ENCODE measurements at regions not wholly inside any gene's neighbourhood (a gene's known extent, or its start where the extent isn't known, plus 50 kb on each side); places are given as distances from the start of the nearest gene placed in this dataset.

DNA sequence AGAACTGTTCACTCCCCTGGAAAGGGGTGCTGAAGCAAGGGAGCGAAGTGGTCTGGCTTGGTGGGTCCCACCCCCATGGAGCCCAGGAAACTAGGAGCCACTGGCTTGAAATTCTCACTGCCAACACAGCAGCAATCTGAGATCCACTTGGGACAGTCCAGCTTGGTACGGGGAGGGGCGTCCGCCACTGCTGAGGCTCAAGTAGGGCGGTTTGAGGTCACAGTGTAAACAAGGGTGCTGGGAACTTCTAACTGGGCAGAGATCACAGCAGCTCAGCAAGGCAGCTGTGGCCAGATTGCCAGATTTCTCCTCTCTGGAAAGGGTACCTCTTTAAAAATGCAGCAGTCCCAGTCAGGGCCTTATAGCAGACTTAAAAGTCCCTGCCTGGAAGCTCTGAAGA lies 53.9 kb upstream of the GALNTL6 start:
- Mint-ChIP-seq H3K9me3 (peaks cover 9% of the 10 kb centered on the region), H3K4me3 (no peak overlapping the region), H3K27ac (no peak overlapping the region), H3K27me3 (no peaks in the 10 kb centered on the region), H3K36me3 (ENCODE audit: low read depth) (no peaks in the 10 kb centered on the region), H3K4me1 (no peaks in the 10 kb centered on the region)
- ATAC-seq: no peak
- DNase-seq: no peak

GRCh38 chr4:171751538-171751937 lies 61.7 kb upstream of the GALNTL6 start:
- Mint-ChIP-seq H3K4me1 (no peaks in the 10 kb centered on the region), H3K9me3 (peaks cover 8% of the 10 kb centered on the region), H3K27me3 (no peaks in the 10 kb centered on the region), H3K27ac (no peak overlapping the region), H3K4me3 (no peak overlapping the region), H3K36me3 (ENCODE audit: low read depth) (no peaks in the 10 kb centered on the region)
- ATAC-seq (no peak), DNase-seq (no peak)

DNA sequence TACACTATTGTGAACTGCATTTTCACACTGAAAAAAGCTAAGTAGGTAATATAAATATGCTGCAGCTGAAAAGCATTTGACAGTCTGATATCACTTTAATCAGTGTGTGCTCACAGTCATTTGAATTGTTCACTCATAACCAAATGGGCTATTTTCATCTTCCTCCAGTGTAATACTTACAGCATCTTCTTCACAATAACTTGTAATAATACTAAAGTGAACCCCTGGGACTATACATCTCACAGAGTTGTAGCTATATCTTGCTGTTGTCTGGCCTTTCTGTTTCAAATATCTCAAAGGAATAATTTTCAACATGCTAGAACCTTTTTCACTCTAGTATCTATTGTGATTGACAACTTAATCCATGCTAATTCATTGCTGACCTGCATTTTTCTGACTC lies 66.8 kb upstream of the GALNTL6 start:
- DNase-seq (no peak), ATAC-seq (no peak)
- H3K36me3 Mint-ChIP-seq (ENCODE audit: low read depth): no peaks in the 10 kb centered on the region
- no peak overlapping the region for H3K27ac Mint-ChIP-seq
- H3K9me3 Mint-ChIP-seq: peaks cover 10% of the 10 kb centered on the region
- H3K4me3 Mint-ChIP-seq: no peak overlapping the region
- H3K4me1 Mint-ChIP-seq: no peaks in the 10 kb centered on the region
- H3K27me3 Mint-ChIP-seq: no peaks in the 10 kb centered on the region

- Mint-ChIP-seq H3K4me3 (no peak overlapping the region), H3K27ac (no peak overlapping the region), H3K27me3 (no peaks in the 10 kb centered on the region), H3K4me1 (no peaks in the 10 kb centered on the region), H3K36me3 (ENCODE audit: low read depth) (no peaks in the 10 kb centered on the region), H3K9me3 (peaks cover 18% of the 10 kb centered on the region)
- no peak for ATAC-seq
- DNase-seq: no peak
These were observed 70.8 kb upstream of the GALNTL6 start for GRCh38 chr4:171742436-171742835.

GRCh38 chr4:171727185-171727584 lies 86.0 kb upstream of the GALNTL6 start:
- no peaks in the 10 kb centered on the region for H3K36me3 Mint-ChIP-seq (ENCODE audit: low read depth)

DNA sequence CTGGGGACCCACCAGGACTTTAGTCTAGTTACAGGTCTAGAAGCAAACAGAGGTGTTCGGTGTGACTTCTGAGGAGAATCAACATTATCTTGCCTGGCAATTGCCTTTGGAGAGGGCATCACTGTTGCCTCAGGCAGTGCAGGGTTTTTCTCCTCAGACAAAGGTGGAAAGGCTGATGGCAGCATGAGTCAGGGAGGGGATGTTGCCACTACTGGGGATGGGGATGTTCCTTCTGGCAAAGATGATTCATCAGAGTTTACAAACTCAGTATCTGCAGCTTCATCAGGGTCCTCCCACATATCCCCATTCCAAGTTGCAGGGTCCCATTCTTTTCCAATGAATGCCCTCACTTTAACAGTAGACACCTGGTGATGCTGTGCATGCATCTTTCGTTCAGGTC lies 91.3 kb upstream of the GALNTL6 start:
- Mint-ChIP-seq H3K4me1 (no peaks in the 10 kb centered on the region), H3K36me3 (ENCODE audit: low read depth) (no peaks in the 10 kb centered on the region), H3K9me3 (peaks cover 27% of the 10 kb centered on the region), H3K4me3 (no peak overlapping the region), H3K27me3 (no peaks in the 10 kb centered on the region), H3K27ac (no peak overlapping the region)
- no peak for ATAC-seq
- DNase-seq: no peak

More at GRCh38 chr4:171727185-171727584, 86.0 kb upstream of the GALNTL6 start:
- ATAC-seq (no peak), DNase-seq (no peak)
- H3K27ac Mint-ChIP-seq: no peak overlapping the region
- H3K27me3 Mint-ChIP-seq: no peaks in the 10 kb centered on the region
- H3K9me3 Mint-ChIP-seq: peaks cover 38% of the 10 kb centered on the region
- no peaks in the 10 kb centered on the region for H3K4me1 Mint-ChIP-seq
- H3K4me3 Mint-ChIP-seq: no peak overlapping the region

DNA sequence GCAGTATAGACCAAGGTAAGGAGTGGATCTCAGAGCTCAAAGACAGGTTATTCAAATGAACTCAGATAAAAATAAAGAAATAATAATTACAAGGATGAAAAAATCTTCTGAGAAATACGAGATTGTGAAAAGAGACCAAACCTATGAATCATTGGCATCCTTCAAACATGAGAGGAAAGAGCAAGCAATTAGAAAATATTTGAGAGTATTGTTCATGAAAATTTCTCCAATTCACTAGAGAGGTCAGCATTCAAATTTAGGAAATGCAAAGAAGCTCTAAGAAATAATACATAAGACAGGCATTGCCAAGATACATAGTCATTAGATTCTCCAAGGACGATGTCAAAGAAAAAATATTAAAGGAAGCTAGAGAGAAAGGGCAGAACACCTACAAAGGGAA lies 93.5 kb upstream of the GALNTL6 start:
- Mint-ChIP-seq H3K9me3 (peaks cover 25% of the 10 kb centered on the region), H3K4me1 (no peaks in the 10 kb centered on the region), H3K27ac (no peak overlapping the region), H3K36me3 (ENCODE audit: low read depth) (no peaks in the 10 kb centered on the region), H3K4me3 (no peak overlapping the region), H3K27me3 (no peaks in the 10 kb centered on the region)
- DNase-seq: no peak
- ATAC-seq: no peak

DNA sequence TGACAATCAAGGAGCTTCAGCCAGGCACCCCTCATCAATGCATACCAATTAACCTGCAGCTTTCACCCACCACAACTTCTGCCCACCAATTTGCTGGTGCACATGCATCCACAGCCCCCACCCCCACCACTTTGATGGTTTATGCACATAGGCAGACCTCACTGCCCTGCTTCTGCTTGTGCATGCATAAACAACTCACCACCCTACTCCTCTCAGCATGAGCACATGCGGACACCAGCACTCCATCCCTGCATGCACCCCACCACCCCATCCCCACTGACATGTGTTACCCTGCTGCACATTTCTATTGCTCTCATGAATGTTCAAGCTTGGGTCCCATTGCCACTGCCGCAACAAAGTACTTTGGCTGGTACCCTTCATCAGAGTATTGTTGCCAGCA lies 94.5 kb upstream of the GALNTL6 start:
- H3K4me3 Mint-ChIP-seq: no peak overlapping the region
- no peaks in the 10 kb centered on the region for H3K27me3 Mint-ChIP-seq
- H3K36me3 Mint-ChIP-seq (ENCODE audit: low read depth): no peaks in the 10 kb centered on the region
- ATAC-seq: no peak
- no peak overlapping the region for H3K27ac Mint-ChIP-seq
- DNase-seq: no peak
- peaks cover 21% of the 10 kb centered on the region for H3K9me3 Mint-ChIP-seq
- no peaks in the 10 kb centered on the region for H3K4me1 Mint-ChIP-seq

- Mint-ChIP-seq H3K4me1 (no peaks in the 10 kb centered on the region), H3K36me3 (ENCODE audit: low read depth) (no peaks in the 10 kb centered on the region), H3K27me3 (no peaks in the 10 kb centered on the region), H3K9me3 (peaks cover 18% of the 10 kb centered on the region), H3K27ac (no peak overlapping the region), H3K4me3 (no peak overlapping the region)
- DNase-seq (no peak), ATAC-seq (no peak)
These were observed 95.1 kb upstream of the GALNTL6 start for GRCh38 chr4:171718069-171718468.

- H3K36me3 Mint-ChIP-seq (ENCODE audit: low read depth): no peaks in the 10 kb centered on the region
- ATAC-seq (no peak), DNase-seq (no peak)
- H3K27me3 Mint-ChIP-seq: no peaks in the 10 kb centered on the region
- no peak overlapping the region for H3K4me3 Mint-ChIP-seq
- H3K27ac Mint-ChIP-seq: no peak overlapping the region
- H3K4me1 Mint-ChIP-seq: no peaks in the 10 kb centered on the region
- peaks cover 14% of the 10 kb centered on the region for H3K9me3 Mint-ChIP-seq
These were observed 95.9 kb upstream of the GALNTL6 start for GRCh38 chr4:171717231-171717741.

DNA sequence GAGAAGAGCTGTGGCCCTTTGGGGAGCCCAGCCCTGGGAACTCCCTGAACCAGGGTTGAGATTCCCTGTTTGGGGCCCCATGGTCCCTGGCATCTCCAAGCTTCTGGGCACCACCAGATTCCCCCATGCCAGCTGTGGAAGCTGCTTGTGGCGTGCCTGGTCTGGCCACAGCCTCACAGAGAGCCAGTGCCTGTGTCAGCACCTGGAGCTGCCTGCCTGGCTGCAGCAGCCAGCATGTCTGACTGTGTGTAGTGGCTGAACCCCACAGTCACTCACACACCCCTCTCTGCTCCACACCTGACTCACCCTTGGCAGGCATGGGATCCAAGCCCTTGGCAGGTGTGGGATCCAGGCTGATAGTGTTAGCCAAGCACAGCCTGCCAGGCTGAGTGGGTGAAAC lies 97.2 kb upstream of the GALNTL6 start:
- DNase-seq: no peak
- H3K27ac Mint-ChIP-seq: no peak overlapping the region
- H3K36me3 Mint-ChIP-seq (ENCODE audit: low read depth): no peaks in the 10 kb centered on the region
- no peak overlapping the region for H3K4me3 Mint-ChIP-seq
- H3K4me1 Mint-ChIP-seq: no peaks in the 10 kb centered on the region
- ATAC-seq: no peak
- H3K9me3 Mint-ChIP-seq: peaks cover 7% of the 10 kb centered on the region
- H3K27me3 Mint-ChIP-seq: no peaks in the 10 kb centered on the region

DNA sequence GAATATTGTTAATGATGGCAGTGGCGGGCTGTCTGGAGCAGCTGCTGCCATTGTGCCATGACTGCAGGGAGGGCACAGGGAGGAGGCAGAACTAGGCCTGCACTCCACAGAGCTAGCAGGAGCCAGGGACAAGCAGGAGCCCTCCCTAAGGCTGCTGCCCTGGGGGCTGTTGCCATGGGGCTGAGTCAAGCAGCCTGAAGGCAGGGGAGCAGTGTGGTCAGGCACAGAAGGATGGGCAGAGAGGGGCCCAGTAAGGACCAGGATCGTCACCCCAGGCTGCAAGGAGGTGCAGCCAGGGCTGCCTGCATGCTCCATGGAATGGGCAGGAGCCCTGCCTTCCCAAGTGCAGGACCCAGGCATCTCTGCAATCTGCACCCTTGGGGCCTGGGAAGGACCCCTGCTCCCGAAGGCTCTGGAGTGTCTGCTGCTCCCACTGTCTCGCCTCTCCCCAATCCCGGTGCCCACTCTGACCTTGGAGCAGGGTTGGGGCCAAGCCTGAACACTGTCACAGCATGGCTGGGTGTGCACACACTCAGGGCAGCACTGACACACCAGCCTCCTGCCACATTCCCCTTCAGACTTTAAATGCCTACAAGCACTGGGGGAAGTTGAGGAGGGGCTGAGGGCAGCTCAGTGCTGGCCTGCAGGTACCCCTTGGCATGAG lies 98.3 kb upstream of the GALNTL6 start:
- no peaks in the 10 kb centered on the region for H3K4me1 Mint-ChIP-seq

GRCh38 chr4:171710743-171711142 lies 102.5 kb upstream of the GALNTL6 start:
- ATAC-seq (no peak), DNase-seq (no peak)
- Mint-ChIP-seq H3K4me1 (no peaks in the 10 kb centered on the region), H3K4me3 (no peak overlapping the region), H3K36me3 (ENCODE audit: low read depth) (no peaks in the 10 kb centered on the region), H3K27ac (no peak overlapping the region), H3K9me3 (no peaks in the 10 kb centered on the region), H3K27me3 (no peaks in the 10 kb centered on the region)

More for the DNA sequence above, 98.3 kb upstream of the GALNTL6 start:
- Mint-ChIP-seq H3K27ac (no peak overlapping the region), H3K36me3 (ENCODE audit: low read depth) (no peaks in the 10 kb centered on the region), H3K4me3 (no peak overlapping the region), H3K27me3 (no peaks in the 10 kb centered on the region), H3K9me3 (peaks cover 4% of the 10 kb centered on the region)
- DNase-seq: no peak
- ATAC-seq: no peak

DNA sequence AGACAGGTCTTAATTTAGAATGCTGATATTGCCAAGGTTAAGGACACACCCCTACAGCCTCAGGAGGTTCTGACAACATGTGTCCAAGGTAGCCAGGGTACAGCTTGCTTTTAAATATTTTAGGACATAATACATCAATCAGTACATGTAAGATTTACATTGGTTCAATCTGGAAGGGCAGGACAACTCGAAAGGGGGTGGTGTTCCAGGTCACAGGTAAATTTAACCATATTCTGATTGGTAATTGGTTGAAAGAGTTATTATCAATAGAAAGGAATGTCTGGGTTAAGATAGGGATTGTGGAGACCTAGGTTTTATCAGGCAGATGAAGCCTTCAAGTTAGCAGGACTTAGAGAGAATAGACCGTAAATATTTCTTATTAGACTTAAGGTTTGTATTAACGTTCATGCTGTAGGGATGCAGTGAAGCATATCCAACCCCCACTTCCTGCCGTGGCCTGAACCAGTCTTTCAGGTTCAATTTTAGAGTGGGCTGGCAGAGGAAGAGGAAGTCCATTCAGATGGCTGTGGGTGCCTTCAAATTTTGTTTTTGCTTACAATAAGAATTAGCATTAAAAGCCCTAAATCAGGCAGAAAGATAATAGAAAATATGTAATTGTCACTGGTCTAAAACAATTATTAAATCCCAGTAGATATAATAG lies 136.5 kb upstream of the GALNTL6 start:
- H3K4me3 Mint-ChIP-seq: no peak overlapping the region
- H3K27me3 Mint-ChIP-seq: no peaks in the 10 kb centered on the region
- DNase-seq: no peak
- H3K4me1 Mint-ChIP-seq: no peaks in the 10 kb centered on the region
- no peaks in the 10 kb centered on the region for H3K36me3 Mint-ChIP-seq (ENCODE audit: low read depth)
- no peak overlapping the region for H3K27ac Mint-ChIP-seq
- no peaks in the 10 kb centered on the region for H3K9me3 Mint-ChIP-seq
- ATAC-seq: no peak

DNA sequence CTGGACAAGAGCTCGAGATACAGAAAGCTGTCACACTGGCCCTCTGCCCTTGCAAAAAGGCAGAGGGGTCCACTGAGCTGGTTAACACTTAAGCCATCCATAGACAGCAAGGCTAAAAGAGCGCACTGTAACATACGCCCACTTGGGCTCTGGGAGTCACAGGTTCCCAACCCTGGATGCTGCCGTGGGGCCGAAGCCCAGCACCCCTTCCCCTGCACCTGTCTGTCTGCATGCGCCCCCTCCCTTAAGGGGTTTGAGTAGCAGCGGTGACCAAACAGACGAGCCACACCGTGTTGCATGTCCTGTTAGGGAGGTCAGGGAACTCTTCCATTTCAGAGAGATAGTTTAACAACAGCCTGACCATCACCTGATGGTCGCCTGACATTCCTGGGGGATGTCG lies 138.4 kb upstream of the GALNTL6 start:
- H3K27me3 Mint-ChIP-seq: no peaks in the 10 kb centered on the region
- H3K9me3 Mint-ChIP-seq: peaks cover 6% of the 10 kb centered on the region
- H3K4me1 Mint-ChIP-seq: no peaks in the 10 kb centered on the region
- H3K27ac Mint-ChIP-seq: no peak overlapping the region
- ATAC-seq (no peak), DNase-seq (no peak)
- no peaks in the 10 kb centered on the region for H3K36me3 Mint-ChIP-seq (ENCODE audit: low read depth)
- no peak overlapping the region for H3K4me3 Mint-ChIP-seq

Measured in activated naive CD8-positive, alpha-beta T cell treated with anti-CD3 and anti-CD28 coated beads, Interleukin-2, amount 50 U/mL, for 24 hours (primary cell).